T follicular helper cell (primary cell): ENCODE measurements at regions not wholly inside any gene's neighbourhood (a gene's known extent, or its start where the extent isn't known, plus 50 kb on each side); places are given as distances from the start of the nearest gene placed in this dataset.

ENCODE experiments used
- DNase-seq: peaks from one replicate; pipeline ENCODE4 v3.0.0-alpha.2; 2020; ENCODE audit warnings: low read depth

GRCh38 chr16:65212791-65213190 is 90.9 kb upstream of the CDH11 start:
- no peak for DNase-seq

- no peak for DNase-seq
Measured at GRCh38 chr16:65212240-65212639, 90.4 kb upstream of the CDH11 start.

- no peak for DNase-seq
Measured at GRCh38 chr16:65202461-65202860, 80.6 kb upstream of the CDH11 start.

- DNase-seq: no peak
Measured at GRCh38 chr16:65201511-65201910, 79.6 kb upstream of the CDH11 start.

DNA sequence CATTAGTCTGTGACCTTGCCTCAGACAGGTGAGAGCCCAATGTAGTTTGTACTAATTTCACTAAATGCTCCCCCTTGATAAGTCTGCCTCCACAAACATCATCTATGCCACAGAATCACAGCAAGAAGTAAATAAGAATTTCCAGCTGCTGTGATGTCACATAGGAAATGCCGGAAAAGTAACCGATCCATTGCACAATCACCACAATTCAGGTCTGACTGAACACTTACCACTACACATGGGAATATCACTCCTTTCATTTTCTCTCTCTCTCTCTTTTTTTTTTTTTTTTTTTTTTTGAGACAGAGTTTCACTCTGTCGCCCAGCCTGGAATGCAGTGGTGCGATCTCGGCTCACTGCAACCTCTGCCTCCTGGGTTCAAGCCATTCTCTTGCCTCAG is 79.0 kb upstream of the CDH11 start:
- no peak for DNase-seq

GRCh38 chr16:65200156-65200773 is 78.4 kb upstream of the CDH11 start:
- DNase-seq: no peak

- DNase-seq: no peak
Measured at GRCh38 chr16:65196420-65197075, 74.7 kb upstream of the CDH11 start.

DNA sequence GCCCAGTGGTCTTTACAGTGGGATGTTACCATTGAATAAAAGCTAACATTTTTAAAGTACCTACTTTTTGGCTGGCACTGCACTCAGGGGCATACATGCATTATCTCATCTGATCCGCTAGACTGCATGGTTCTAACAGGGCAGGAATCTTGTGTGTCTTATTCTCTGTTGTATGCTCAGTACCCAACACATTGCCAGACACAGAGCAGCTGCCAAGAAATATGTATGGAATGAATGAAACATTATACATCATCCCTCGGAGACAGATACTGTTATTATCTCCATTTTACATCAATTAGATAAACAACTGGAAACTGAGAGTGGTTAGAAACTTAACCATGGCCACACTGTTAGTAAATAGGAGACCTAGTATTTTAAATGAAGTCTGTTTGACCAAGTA is 74.1 kb upstream of the CDH11 start:
- no peak for DNase-seq

DNA sequence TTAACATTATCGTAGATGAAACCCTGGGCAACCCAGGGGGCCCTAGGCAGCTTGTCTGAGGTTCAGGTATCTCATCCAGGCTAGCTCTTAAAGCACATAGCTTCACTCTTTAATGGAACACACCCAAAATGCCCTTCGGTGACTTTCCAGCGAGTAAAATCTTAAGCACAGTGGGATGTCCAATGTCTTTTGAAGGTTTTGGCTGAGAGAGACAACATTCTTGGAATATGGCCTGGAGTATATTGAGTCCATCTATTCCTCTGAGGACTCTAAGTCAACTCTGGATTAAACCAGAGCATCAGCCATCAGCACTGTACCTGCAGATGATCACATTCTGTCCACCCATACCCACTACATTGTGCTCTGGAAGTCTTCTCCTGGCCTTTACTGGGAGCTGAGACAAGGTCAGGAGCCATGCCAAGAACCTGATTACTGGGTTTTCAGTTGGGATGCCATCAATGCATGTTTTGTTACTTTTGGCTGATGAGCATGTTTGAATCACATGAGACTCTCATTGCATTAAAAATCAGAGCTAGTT is 63.4 kb upstream of the CDH11 start:
- DNase-seq: no peak

DNA sequence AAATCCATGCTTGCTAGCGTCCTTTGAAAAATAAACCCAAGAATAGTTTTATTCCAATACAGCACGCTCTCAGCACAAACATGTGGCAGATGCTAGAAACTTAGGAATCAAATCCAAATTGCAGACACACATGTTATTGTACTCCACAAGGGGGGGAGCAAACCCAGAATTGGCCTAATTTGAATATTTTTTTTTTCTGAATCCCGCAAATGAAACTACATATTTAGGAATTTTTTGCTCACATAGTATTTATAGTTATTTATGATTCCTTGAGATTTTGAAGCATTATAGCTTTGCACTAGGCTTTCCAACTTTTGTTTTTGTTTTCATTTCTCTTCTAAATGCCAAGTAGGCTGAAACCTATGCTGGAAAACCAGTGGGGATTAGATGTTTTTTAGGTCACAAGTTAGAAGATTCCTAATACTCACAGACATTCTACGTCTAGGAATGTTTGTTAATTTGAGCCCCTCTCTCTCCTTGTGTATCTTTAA is 59.3 kb upstream of the CDH11 start:
- no peak for DNase-seq

GRCh38 chr16:65178151-65178550 is 56.3 kb upstream of the CDH11 start:
- no peak for DNase-seq

DNA sequence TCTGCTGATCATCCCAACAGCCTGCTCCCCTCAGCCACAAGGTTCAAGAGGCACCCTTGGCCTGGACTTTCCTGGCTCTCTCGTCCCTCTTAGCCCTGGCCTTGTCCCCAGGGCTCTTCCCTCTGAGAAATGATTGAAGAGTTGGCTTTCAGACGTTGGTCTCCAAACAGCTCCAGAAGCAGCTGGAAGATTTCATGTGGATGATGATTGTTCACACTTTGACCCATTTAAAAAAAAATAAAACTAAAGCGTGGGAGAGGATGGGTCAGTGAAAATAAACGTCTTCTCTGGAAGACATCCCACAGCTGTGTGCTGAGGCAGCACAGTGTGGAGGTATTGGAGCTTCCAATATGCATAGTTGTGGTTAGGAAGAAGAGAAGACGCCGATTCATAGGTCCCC is 54.7 kb upstream of the CDH11 start:
- no peak for DNase-seq

- DNase-seq: no peak
Measured at GRCh38 chr16:65172356-65172755, 50.5 kb upstream of the CDH11 start.
